Uterus (tissue), 3 donors: ENCODE measurements at regions not wholly inside any gene's neighbourhood (a gene's known extent, or its start where the extent isn't known, plus 50 kb on each side); places are given as distances from the start of the nearest gene placed in this dataset.

Experiments used
- DNase-seq, 2 donors: peaks; one replicate each; pipeline ENCODE4 v3.0.0-alpha.2; 2019 to 2020
- H3K27ac ChIP-seq, 2 donors: fragments of 200-600 bp; sonication (generic); 1 replicate in 1 of 2; 2 replicates in 1 of 2; pipeline ENCODE4 v1.5.1; 2016 to 2018
- H3K27me3 ChIP-seq, 2 donors: fragments of 200-600 bp; sonication (generic); one replicate each; pipeline ENCODE4 v1.5.1; 2018 to 2019; ENCODE audit warnings: control low read depth in 1 of 2
- H3K36me3 ChIP-seq, 2 donors: fragments of 200-600 bp; sonication (generic); one replicate each; pipeline ENCODE4 v1.5.1; 2019; ENCODE audit warnings: control low read depth in 1 of 2
- H3K4me1 ChIP-seq, 2 donors: fragments of 200-600 bp; sonication (generic); one replicate each; pipeline ENCODE4 v1.5.1; 2018 to 2019; ENCODE audit warnings: control low read depth in 1 of 2
- H3K4me3 ChIP-seq, 2 donors: fragments of 200-600 bp; sonication (generic); 1 replicate in 1 of 2; 2 replicates in 1 of 2; pipeline ENCODE4 v1.5.1; 2018 to 2019; ENCODE audit warnings: mild to moderate bottlenecking in 1 of 2
- H3K9me3 ChIP-seq, 2 donors: fragments of 200-600 bp; sonication (generic); one replicate each; pipeline ENCODE4 v1.5.1; 2019; ENCODE audit warnings: control low read depth in 1 of 2
- CTCF ChIP-seq, 4 experiments: fragments of 200-600 bp in 2 of 4; fragments of 450-650 bp in 2 of 4; sonication (generic) in 2 of 4; IDR thresholded peaks; one replicate each; pipeline ENCODE4 v1.5.1; 2016 to 2019; ENCODE audit warnings: antibody characterized with exemption in 4 of 4, mild to moderate bottlenecking in 2 of 4, moderate library complexity in 1 of 4
- POLR2A ChIP-seq, 2 donors: fragments of 450-650 bp; IDR thresholded peaks; one replicate each; pipeline ENCODE4 v1.6.1; 2016; ENCODE audit warnings: antibody characterized with exemption in 2 of 2, mild to moderate bottlenecking in 1 of 2, moderate library complexity in 1 of 2
- intact Hi-C: fragments of 100-400 bp; cut with DNase I; formaldehyde crosslinking; loops from one replicate; pipeline ENCODE4 v1.15.1; 2023; ENCODE audit warnings: low total_unique reads
- donor health status: DM: yes; HTN: yes; CAD: no.

GRCh38 chr10:78166261-78166660, 132.6 kb downstream of the RPS24 start:
- H3K9me3 ChIP-seq = no peaks in the 10 kb centered on the region
- H3K4me1 ChIP-seq = no peaks in the 10 kb centered on the region
- H3K27ac ChIP-seq = no peak overlapping the region
- H3K27me3 ChIP-seq = no peaks in the 10 kb centered on the region
- no peak for TF ChIP-seq POLR2A (IDR thresholded peaks at IDR 0.05)
- TF ChIP-seq CTCF (IDR thresholded peaks at IDR 0.05) = no peak
- intact Hi-C loops = no loop called here
- no peak for DNase-seq
- no peaks in the 10 kb centered on the region for H3K36me3 ChIP-seq
- H3K4me3 ChIP-seq = no peak overlapping the region

GRCh38 chr10:78169214-78169613, 135.6 kb downstream of the RPS24 start:
- Histone ChIP-seq H3K4me3 (no peak overlapping the region), H3K4me1 (no peaks in the 10 kb centered on the region), H3K36me3 (no peaks in the 10 kb centered on the region), H3K27ac (no peak overlapping the region), H3K9me3 (no peaks in the 10 kb centered on the region), H3K27me3 (no peaks in the 10 kb centered on the region)
- no peak for DNase-seq
- intact Hi-C loops = no loop called here
- TF ChIP-seq POLR2A (IDR thresholded peaks at IDR 0.05) (no peak), CTCF (IDR thresholded peaks at IDR 0.05) (no peak)

- DNase-seq = no peak
- Histone ChIP-seq H3K4me3 (no peak overlapping the region), H3K9me3 (no peaks in the 10 kb centered on the region), H3K36me3 (no peaks in the 10 kb centered on the region), H3K27me3 (no peaks in the 10 kb centered on the region), H3K27ac (no peak overlapping the region), H3K4me1 (no peaks in the 10 kb centered on the region)
- intact Hi-C loops = no loop called here
- no peak for TF ChIP-seq CTCF (IDR thresholded peaks at IDR 0.05)
- no peak for TF ChIP-seq POLR2A (IDR thresholded peaks at IDR 0.05)
Measured at GRCh38 chr10:78170026-78170475, 136.4 kb downstream of the RPS24 start.

- H3K27me3 ChIP-seq = no peaks in the 10 kb centered on the region
- no peaks in the 10 kb centered on the region for H3K36me3 ChIP-seq
- H3K4me1 ChIP-seq = no peaks in the 10 kb centered on the region
- DNase-seq = no peak
- no peak overlapping the region for H3K4me3 ChIP-seq
- TF ChIP-seq POLR2A (IDR thresholded peaks at IDR 0.05) (no peak), CTCF (IDR thresholded peaks at IDR 0.05) (no peak)
- intact Hi-C loops = no loop called here
- no peaks in the 10 kb centered on the region for H3K9me3 ChIP-seq
- no peak overlapping the region for H3K27ac ChIP-seq
Measured at GRCh38 chr10:78171633-78172400, 138.2 kb downstream of the RPS24 start.

GRCh38 chr10:78173360-78174015, 139.8 kb downstream of the RPS24 start:
- no peaks in the 10 kb centered on the region for H3K27me3 ChIP-seq
- no peak overlapping the region for H3K4me3 ChIP-seq
- no peak for DNase-seq
- H3K9me3 ChIP-seq = no peaks in the 10 kb centered on the region
- intact Hi-C loops = no loop called here
- no peak for TF ChIP-seq CTCF (IDR thresholded peaks at IDR 0.05)
- no peak for TF ChIP-seq POLR2A (IDR thresholded peaks at IDR 0.05)
- no peaks in the 10 kb centered on the region for H3K36me3 ChIP-seq
- no peak overlapping the region for H3K27ac ChIP-seq
- H3K4me1 ChIP-seq = no peaks in the 10 kb centered on the region
